Smooth muscle cell (in vitro differentiated cells): ENCODE measurements at regions not wholly inside any gene's neighbourhood (a gene's known extent, or its start where the extent isn't known, plus 50 kb on each side); places are given as distances from the start of the nearest gene placed in this dataset.

Source experiments
- DNase-seq: peaks from one replicate; lab custom pipeline; 2025; ENCODE audit not compliant: unreplicated experiment; lab: John Stamatoyannopoulos, UW
- H2AFZ ChIP-seq: fragments of 200-600 bp; sonication (generic); 2 replicates; pipeline ENCODE4 v1.6.0; 2016; ENCODE audit warnings: antibody characterized with exemption, low read depth, mild to moderate bottlenecking
- H3F3A ChIP-seq: fragments of 200-600 bp; sonication (generic); 2 replicates; pipeline ENCODE4 v1.6.0; 2017; ENCODE audit warnings: antibody characterized with exemption, low read depth
- H3K27ac ChIP-seq: fragments of 200-600 bp; sonication (generic); 2 replicates; pipeline ENCODE4 v1.5.1; 2016; ENCODE audit warnings: low read depth, mild to moderate bottlenecking
- H3K27me3 ChIP-seq: fragments of 200-600 bp; sonication (generic); 2 replicates; pipeline ENCODE4 v1.6.1; 2016; ENCODE audit warnings: low read depth, mild to moderate bottlenecking
- H3K36me3 ChIP-seq: fragments of 200-600 bp; sonication (generic); 2 replicates; pipeline ENCODE4 v1.5.1; 2016; ENCODE audit warnings: low read depth
- H3K4me1 ChIP-seq: fragments of 200-600 bp; sonication (generic); 2 replicates; pipeline ENCODE4 v1.5.1; 2016; ENCODE audit warnings: low read depth
- H3K4me2 ChIP-seq: fragments of 200-600 bp; sonication (generic); 2 replicates; pipeline ENCODE4 v1.6.0; 2016; ENCODE audit warnings: mild to moderate bottlenecking
- H3K4me3 ChIP-seq: fragments of 200-600 bp; sonication (generic); 2 replicates; pipeline ENCODE4 v1.5.1; 2016; ENCODE audit warnings: mild to moderate bottlenecking
- H3K79me2 ChIP-seq: fragments of 200-600 bp; sonication (generic); 2 replicates; pipeline ENCODE4 v1.6.0; 2016; ENCODE audit warnings: low read depth, mild to moderate bottlenecking
- H3K9ac ChIP-seq: fragments of 200-600 bp; sonication (generic); 2 replicates; pipeline ENCODE4 v1.6.0; 2016; ENCODE audit warnings: low read depth
- H3K9me3 ChIP-seq: fragments of 200-600 bp; sonication (generic); replicated peaks from 2 replicates; pipeline ENCODE4 v1.5.1; 2016; ENCODE audit warnings: low read depth
- H4K20me1 ChIP-seq: fragments of 200-600 bp; sonication (generic); 2 replicates; pipeline ENCODE4 v1.6.0; 2016; ENCODE audit warnings: low read depth
- CTCF ChIP-seq: fragments of 200-600 bp; sonication (generic); IDR thresholded peaks from 2 replicates; pipeline ENCODE4 v1.5.1; 2017; ENCODE audit warnings: borderline replicate concordance, mild to moderate bottlenecking, antibody characterized with exemption; ENCODE audit not compliant: insufficient read depth, poor library complexity, severe bottlenecking
- WGBS: methylation state at CpG from one replicate; pipeline ENCODE4 v1.1.7; 2016; ENCODE audit warnings: low lambda C conversion rate; 5-methylcytosine and 5-hydroxymethylcytosine counted together

DNA sequence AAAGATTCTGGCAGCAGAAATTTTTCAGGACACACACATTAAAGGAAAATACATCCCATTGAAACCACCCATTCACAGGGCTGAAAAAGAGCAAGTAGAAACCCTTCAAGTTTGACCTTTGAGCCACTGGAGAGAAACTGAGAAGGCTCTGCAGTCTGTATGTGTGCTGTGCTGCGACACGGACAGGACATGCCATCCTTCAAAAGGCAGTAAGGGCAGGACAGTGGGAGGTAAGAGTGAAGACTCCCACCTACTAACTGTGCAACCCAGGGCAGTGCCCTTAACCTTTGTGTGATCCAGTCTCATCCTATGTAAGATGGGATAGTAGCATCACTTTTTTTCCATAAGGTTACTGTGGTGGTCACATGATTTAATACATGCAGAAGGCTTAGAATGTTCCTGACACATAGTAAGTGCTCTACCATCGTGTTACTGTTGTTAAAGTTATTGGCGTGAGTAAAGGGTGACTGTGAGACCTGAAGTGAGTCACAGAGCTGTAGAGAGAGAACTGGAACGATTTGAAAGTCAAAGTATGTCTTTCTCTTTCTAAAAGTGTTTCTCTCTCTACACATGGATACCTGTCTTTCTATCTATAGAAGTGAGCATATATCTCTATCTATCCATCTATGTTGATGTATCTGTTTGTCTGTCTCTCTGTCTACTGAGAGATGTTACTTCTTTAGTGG, 153.7 kb upstream of the OLIG3 start:
- no peaks in the 10 kb centered on the region for H3K4me1 ChIP-seq
- H3K36me3 ChIP-seq, result no peaks in the 10 kb centered on the region
- no peaks in the 10 kb centered on the region for H3F3A ChIP-seq
- no peak for TF ChIP-seq CTCF
- DNase-seq, result no peak
- no peak overlapping the region for H3K4me3 ChIP-seq
- no peak overlapping the region for H3K9ac ChIP-seq
- 62% methylated on average over 5 of the region's 5 CpGs for WGBS
- no peaks in the 10 kb centered on the region for H4K20me1 ChIP-seq
- H3K79me2 ChIP-seq, result no peaks in the 10 kb centered on the region
- H3K27me3 ChIP-seq, result no peaks in the 10 kb centered on the region
- no peaks in the 10 kb centered on the region for H3K9me3 ChIP-seq
- H3K4me2 ChIP-seq, result no peak overlapping the region
- H3K27ac ChIP-seq, result no peak overlapping the region
- no peak overlapping the region for H2AFZ ChIP-seq

DNA sequence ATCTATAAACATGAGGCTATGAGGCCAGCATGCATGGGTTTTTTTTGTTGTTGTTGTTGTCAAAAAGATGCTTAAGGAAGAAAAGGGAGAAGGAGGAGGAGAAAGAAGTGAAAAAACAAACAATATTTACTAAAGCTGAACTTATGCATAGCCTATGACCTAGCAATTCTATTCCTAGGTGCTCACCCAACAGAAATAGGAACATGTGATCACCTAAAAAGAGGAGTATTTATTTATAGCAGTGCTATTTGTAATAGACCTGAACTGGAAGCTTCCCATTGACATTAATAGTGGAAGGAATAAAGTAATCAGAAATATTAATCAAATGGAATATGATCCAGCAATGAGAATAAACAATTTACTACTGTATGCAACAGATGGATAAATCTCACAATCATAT, 156.5 kb upstream of the OLIG3 start:
- H3F3A ChIP-seq, result no peaks in the 10 kb centered on the region
- no peak overlapping the region for H3K9ac ChIP-seq
- peaks cover 17% of the 10 kb centered on the region for H3K9me3 ChIP-seq
- H3K4me2 ChIP-seq, result no peak overlapping the region
- H3K4me1 ChIP-seq, result no peaks in the 10 kb centered on the region
- no peaks in the 10 kb centered on the region for H3K79me2 ChIP-seq
- H3K27ac ChIP-seq, result no peak overlapping the region
- TF ChIP-seq CTCF, result no peak
- no peaks in the 10 kb centered on the region for H3K36me3 ChIP-seq
- no peaks in the 10 kb centered on the region for H4K20me1 ChIP-seq
- DNase-seq, result no peak
- H3K27me3 ChIP-seq, result no peaks in the 10 kb centered on the region
- H3K4me3 ChIP-seq, result no peak overlapping the region
- no peak overlapping the region for H2AFZ ChIP-seq

GRCh38 chr6:137651178-137651577, 157.0 kb upstream of the OLIG3 start:
- H2AFZ ChIP-seq, result no peak overlapping the region
- H3K4me1 ChIP-seq, result no peaks in the 10 kb centered on the region
- no peak overlapping the region for H3K9ac ChIP-seq
- no peak overlapping the region for H3K4me2 ChIP-seq
- no peak overlapping the region for H3K27ac ChIP-seq
- H4K20me1 ChIP-seq, result no peaks in the 10 kb centered on the region
- H3K27me3 ChIP-seq, result no peaks in the 10 kb centered on the region
- no peaks in the 10 kb centered on the region for H3K36me3 ChIP-seq
- no peak overlapping the region for H3K4me3 ChIP-seq
- no peak for TF ChIP-seq CTCF
- no peaks in the 10 kb centered on the region for H3K79me2 ChIP-seq
- 42% methylated on average over 4 of the region's 4 CpGs for WGBS
- DNase-seq, result no peak
- H3F3A ChIP-seq, result no peaks in the 10 kb centered on the region
- peaks cover 17% of the 10 kb centered on the region for H3K9me3 ChIP-seq
